Fibroblast of gingiva (primary cell): ENCODE measurements at regions not wholly inside any gene's neighbourhood (a gene's known extent, or its start where the extent isn't known, plus 50 kb on each side); places are given as distances from the start of the nearest gene placed in this dataset.

Experiments used
- DNase-seq: peaks from one replicate; pipeline ENCODE4 v3.0.0-alpha.2; 2011; ENCODE audit warnings: low read depth

GRCh38 chr5:28516722-28517121, 1478.3 kb upstream of the CDH9 start:
- no peak for DNase-seq

GRCh38 chr5:28512648-28513047, 1474.3 kb upstream of the CDH9 start:
- no peak for DNase-seq

DNA sequence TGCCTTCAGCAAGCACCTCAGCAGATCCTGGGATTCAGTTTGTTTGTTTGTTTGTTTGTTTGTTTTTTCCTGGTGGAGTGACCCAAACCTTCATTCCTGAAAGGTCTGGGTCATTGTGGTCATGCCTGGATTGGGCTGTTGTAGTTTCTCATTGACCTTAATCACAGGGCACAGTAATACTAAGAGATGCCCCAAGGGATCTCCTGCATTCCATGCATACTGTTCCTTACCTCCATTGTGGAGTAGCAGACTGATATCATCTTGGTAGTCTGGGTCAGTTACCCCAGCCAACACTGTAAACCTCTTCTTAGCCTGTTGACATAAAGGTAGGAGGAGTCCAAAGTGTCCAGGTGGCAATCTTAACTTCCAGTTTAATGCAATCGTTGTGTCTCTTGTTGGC, 1466.7 kb upstream of the CDH9 start:
- DNase-seq, result no peak

DNA sequence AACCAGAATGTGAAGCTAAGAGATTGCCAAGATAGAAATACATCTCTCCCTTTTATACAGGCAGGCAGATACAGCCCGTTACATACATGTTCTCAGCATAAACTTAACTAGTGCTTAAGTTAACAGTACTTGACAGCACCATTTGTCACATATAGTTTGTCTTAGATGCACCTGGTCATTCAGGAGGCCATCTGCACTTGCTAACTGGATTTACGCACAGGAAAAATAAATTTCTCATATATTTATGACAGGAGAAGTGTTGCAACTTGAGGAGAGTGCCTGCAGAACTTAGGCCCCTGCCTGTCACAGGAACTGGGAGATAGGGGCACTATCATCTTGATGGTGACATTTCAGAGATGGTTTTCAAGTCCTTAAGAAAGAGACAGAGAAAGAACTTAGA, 1462.1 kb upstream of the CDH9 start:
- no peak for DNase-seq

- no peak for DNase-seq
These were observed 1461.4 kb upstream of the CDH9 start for GRCh38 chr5:28499766-28500290.

DNA sequence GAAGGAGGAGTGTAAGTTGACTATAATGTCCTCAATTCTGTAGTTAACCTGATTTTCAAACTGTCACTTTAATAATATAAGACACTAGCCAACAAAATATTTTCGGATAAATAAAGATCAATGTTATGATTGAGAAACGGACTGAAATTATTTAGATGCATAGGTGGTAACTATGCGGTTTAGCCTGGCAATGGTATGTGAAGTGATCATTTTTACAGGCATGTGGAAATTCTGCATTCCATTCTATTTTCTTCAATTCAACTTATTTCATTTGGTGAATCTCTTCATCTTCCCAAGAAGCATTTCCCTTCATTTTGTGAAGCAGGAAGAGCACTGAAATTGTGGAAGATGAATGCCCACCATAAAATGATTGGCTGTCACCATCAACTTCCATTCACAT, 1457.5 kb upstream of the CDH9 start:
- DNase-seq, result no peak

GRCh38 chr5:28493456-28493855, 1455.1 kb upstream of the CDH9 start:
- no peak for DNase-seq

- DNase-seq, result no peak
These were observed 1450.4 kb upstream of the CDH9 start for GRCh38 chr5:28488752-28489151.

- DNase-seq, result no peak
These were observed 1445.1 kb upstream of the CDH9 start for GRCh38 chr5:28483327-28484025.

DNA sequence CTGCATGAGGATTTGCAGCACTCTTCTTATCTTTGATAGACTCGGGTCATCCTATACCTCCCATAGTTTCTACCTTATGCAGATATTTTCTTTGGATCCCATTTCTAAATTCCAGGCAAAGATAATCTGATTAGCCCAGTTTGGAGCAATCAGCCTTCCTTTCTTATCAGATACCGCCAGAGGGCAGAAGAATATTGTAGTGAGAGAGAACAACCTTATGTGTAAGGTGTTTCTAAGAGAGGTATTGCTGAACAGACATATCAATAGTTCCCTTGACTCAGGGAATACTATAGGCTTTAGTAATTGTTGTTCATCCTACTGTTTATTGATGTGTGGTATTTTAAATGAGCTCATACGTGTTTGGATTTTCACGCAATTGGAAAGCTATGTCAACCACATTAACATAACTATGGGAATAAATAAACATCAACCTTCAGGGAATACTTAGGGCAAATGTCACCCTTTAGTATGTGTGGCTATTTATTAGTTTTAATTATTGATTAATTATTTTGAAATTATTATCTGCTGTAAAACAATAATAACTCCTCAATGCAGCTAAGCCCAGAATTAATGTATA, 1435.2 kb upstream of the CDH9 start:
- no peak for DNase-seq

- no peak for DNase-seq
These were observed 1429.8 kb upstream of the CDH9 start for GRCh38 chr5:28468166-28468565.

- no peak for DNase-seq
These were observed 1425.3 kb upstream of the CDH9 start for GRCh38 chr5:28463728-28464127.

- DNase-seq, result no peak
These were observed 1413.1 kb upstream of the CDH9 start for GRCh38 chr5:28451483-28451882.

- no peak for DNase-seq
These were observed 1412.6 kb upstream of the CDH9 start for GRCh38 chr5:28450997-28451396.

- DNase-seq, result no peak
These were observed 1410.4 kb upstream of the CDH9 start for GRCh38 chr5:28448791-28449190.

GRCh38 chr5:28430565-28431178, 1392.3 kb upstream of the CDH9 start:
- DNase-seq, result no peak

- no peak for DNase-seq
These were observed 1382.8 kb upstream of the CDH9 start for GRCh38 chr5:28421141-28421540.

- no peak for DNase-seq
These were observed 1377.5 kb upstream of the CDH9 start for GRCh38 chr5:28415791-28416443.

GRCh38 chr5:28414619-28415018, 1376.2 kb upstream of the CDH9 start:
- DNase-seq, result no peak

DNA sequence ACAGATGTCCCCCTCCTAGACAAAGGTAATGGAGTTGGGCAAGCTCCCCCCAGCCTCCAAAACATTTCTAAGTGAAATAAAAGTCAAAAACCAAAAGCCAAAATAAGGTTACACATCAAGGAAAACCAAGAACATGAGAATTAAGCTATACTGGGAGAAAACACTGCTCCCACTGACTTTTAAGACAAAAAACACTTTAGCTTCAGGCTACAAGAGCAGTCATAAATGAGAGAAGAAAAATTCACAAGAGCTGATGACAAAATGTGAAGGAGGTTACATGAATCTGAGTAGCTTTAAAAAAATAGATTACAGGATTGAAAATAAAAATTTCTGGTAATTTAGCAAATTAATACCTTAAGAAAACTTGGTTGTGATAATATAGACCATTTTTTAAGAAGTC, 1370.3 kb upstream of the CDH9 start:
- no peak for DNase-seq

- DNase-seq, result peak; percentile 10
These were observed 1369.8 kb upstream of the CDH9 start for GRCh38 chr5:28408186-28408585.

GRCh38 chr5:28404363-28405071, 1366.1 kb upstream of the CDH9 start:
- no peak for DNase-seq
